GM19452 (cell line): ENCODE measurements at regions not wholly inside any gene's neighbourhood (a gene's known extent, or its start where the extent isn't known, plus 50 kb on each side); places are given as distances from the start of the nearest gene placed in this dataset.
"Not testable (repeated sequence)": the region's sequence is repeated elsewhere in the genome, so short reads cannot be mapped to it uniquely, and the experiment has no call there.

Source experiments
- ATAC-seq: cut with Tn5 transposase; IDR thresholded peaks from one replicate; pipeline ENCODE4 v1.9.1; 2021; ENCODE audit not compliant: unreplicated experiment

DNA sequence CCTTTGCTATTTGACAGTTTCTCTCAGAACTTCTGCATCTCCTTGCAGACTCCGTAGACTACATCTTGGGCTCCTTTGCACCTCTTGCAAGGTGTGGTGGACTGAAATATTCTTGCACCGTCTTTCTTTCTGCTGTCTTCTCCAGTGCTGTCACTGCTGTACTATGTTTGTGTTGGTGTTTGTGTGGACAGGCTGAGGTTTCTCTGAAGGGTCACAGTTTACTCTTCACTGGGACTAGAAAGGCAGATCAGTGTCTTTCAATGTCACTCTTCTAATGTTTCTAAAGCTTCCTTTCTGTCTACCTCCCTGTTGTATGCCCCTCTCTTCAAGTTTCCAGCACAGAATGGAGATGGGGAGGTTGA is 410.0 kb upstream of the CD180 start:
- ATAC-seq = no peak

DNA sequence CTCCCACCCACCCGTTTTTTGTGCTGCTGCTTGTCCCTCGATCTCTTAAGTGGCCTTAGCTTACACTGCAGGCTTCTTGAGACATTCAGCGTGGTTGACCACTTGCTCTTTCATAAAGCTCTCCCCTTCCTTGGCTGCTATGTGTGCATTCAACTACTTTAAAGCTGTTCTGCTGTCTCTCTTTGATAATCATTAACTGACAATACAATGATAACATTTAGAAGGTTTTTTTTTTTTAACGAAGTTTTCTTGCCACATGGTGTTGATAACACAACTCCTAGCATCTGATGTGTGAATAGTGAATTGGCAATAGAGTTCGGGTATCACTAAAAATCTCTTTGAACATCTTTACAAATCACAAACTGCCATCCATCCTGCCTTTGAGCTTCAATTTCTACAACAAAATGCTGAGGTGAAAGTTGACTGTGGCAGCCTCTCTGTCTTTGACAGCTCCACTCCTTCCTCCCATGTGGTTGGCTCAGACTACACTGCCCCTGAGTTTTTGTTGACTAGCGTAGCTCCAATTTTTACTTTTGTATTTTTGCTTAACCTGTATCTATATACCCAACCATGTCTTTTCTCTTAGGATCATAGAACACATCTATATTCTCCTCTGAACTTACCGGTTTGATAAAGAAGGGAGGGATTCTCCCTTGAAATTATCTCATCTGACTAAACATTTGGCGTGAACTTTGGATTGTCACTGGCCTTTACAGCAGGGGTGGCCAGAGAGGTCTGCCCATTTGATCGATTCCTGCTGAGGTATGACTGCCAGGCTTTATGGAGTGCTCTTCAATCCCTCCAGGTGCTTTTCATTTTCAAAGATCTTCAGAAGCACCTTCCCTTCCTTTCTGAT is 409.4 kb upstream of the CD180 start:
- ATAC-seq = no peak

GRCh38 chr5:67591491-67591890 is 394.9 kb upstream of the CD180 start:
- ATAC-seq = no peak

- ATAC-seq = no peak
Measured at GRCh38 chr5:67588389-67588788, 391.8 kb upstream of the CD180 start.

- no peak for ATAC-seq
Measured at GRCh38 chr5:67581203-67581602, 384.6 kb upstream of the CD180 start.

DNA sequence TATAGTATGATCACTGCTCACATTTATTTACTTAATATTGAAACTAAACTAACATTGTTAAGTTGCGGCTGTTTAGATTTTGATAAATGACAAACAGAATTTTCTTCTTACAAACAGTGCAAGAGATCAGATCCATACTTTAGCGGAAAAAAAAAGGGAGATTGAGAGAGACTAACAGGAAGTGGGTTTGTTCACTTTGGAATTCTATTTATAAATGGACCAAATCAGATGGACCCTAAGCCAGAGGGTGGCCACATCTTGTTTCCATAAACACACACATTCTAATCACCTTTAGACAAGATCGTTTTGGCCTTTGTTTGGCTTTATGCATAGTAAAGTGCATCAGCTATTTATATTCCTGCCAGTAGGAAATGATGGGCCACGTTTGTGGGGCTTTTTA is 381.4 kb upstream of the CD180 start:
- no peak for ATAC-seq

- no peak for ATAC-seq
Measured at GRCh38 chr5:67577424-67577823, 380.8 kb upstream of the CD180 start.

DNA sequence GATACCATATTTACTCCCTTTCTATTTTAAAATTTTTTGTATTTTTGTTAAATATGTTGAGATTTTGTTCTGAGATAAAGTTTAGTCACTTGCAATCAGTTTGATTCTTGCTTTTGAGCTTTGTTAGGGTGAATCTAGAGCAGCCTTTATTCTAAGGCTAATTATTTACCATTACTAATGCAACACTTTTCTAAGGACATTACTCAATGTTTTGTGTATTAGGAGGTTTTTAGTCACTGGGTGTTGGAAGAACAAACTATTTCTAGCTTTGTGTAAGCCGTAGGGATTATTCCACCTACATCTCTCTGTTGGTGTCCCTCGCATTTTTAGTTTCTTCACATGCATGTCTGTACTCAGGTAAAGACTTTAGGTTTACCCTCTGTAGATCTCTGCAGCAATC is 379.5 kb upstream of the CD180 start:
- no peak for ATAC-seq

- ATAC-seq = no peak
Measured at GRCh38 chr5:67575087-67575486, 378.5 kb upstream of the CD180 start.

GRCh38 chr5:67561151-67561932 is 364.7 kb upstream of the CD180 start:
- ATAC-seq = no peak

GRCh38 chr5:67552773-67553172 is 356.2 kb upstream of the CD180 start:
- no peak for ATAC-seq

DNA sequence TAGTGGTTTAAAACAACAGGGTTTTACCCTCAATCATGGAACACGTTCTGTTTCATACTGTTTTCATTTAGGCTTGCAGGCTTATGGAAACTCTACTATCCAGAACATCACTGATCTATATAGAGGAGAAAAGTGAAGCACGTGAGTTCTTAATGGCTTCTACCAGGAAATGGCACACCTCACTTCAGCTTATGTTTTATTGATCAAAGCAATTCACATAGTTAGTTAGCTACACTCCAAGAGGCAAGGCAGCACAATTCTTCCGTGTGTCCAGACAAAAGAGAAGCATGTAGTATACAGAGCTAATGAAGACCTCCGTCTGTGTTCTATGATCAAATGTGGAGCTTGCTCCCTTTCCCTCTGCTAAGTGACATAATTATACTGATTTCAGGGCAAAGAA is 353.3 kb upstream of the CD180 start:
- no peak for ATAC-seq

DNA sequence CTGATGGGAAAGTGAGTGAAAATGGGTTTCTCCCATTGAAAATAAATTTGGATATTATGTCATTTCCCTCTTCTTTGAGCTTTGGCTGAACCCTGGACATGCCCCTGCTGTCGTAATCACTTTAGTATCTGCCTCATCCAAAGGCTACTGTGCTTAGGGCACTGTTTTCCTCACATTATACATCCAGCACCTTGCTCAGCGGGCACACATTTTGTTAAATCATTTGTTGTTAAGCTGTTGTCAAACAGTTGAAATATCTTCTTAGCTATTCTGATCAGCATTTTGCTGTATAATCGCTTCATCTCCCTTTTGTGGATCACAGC is 352.7 kb upstream of the CD180 start:
- ATAC-seq = no peak

- ATAC-seq = no peak
Measured at GRCh38 chr5:67548520-67549295, 352.1 kb upstream of the CD180 start.

DNA sequence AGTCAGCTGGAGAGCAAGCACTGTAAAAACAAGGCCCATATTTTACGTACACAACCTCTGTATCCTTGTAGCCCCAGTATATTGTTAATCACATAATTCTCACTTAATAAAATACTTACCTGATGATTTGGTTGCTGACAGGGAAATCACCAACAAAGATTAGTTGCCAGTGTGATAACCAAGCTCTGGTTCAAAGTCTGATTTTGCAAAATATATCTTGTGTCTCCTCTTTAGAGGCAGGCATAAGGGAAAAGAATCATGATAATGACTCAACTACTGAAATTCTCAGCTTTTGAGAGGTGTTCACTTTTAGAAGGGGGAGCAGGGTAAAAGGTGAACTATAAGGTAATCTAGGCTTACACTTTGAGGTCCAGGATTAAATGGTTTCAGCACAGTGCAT is 351.1 kb upstream of the CD180 start:
- no peak for ATAC-seq

DNA sequence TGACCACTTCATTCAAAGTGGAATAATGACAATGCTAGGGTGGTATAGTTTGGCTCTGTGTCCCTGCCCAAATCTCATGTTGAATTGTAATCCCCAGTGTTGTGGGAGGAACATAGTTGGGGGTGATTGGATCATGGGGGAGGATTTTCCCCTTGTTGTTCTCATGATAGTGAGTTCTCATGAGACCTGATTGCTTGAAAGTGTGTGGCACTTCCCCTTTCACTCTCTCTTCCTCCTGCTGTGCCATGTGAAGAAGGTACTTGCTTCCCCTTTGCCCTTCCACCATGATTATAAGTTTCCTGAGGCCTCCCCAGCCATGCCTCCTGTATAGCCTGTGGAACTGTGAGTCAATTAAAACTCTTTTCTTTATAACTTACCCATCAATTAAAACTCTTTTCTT is 348.3 kb upstream of the CD180 start:
- ATAC-seq = not testable (repeated sequence)

- ATAC-seq = no peak
Measured at GRCh38 chr5:67543720-67544270, 347.2 kb upstream of the CD180 start.

GRCh38 chr5:67542479-67542878 is 345.9 kb upstream of the CD180 start:
- ATAC-seq = no peak

- no peak for ATAC-seq
Measured at GRCh38 chr5:67541875-67542274, 345.3 kb upstream of the CD180 start.

DNA sequence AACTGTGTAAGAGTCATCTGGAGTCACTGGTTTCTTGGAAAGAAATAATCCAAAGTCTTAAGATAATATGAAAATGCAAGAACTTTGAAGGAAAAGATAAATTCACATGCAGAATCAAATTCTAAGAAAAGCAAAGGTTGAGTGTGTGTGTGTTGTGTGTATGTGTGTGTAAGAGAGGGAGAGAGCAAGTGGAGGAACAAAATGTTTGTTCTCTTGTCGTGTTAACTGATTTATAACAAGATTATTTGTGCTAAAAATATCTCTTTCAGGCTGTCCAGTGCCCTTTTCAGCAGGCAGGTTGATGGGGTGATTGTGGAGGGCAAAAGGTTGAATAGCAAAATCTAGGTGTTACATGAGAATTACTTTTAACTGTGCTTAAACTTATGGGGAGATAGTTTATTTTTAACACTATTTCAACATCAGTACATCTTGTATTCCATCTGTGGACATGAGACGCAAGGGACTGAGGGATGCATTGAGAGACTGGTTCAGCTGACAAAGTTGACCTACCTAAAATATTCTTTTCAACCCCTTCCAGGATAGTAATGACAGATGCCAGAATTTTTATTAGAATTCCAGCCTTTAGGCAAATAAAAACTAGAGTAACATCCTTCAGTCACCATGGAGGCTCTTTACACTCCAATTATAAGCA is 342.4 kb upstream of the CD180 start:
- ATAC-seq = no peak
